ENCODE measurements at regions not wholly inside any gene's neighbourhood (a gene's known extent, or its start where the extent isn't known, plus 50 kb on each side); places are given as distances from the start of the nearest gene placed in this dataset.

- in situ Hi-C loops (cut with MboI; ENCODE audit: low sequenced_read_pairs) = no loop called here
- DNase-seq = no peak
- ATAC-seq (ENCODE audit: low read depth) = no peak
- BruUV-seq (replicated peaks) = no TSS peak
- H3K79me1 ChIP-seq (ENCODE audit: low read depth in 1 of 2, low read length in 2 of 2) = no peaks in the 10 kb centered on the region
- H2AK9ac ChIP-seq (replicated peaks; ENCODE audit: low read depth, low read length, poor library complexity) = no peak overlapping the region
- H3K56ac ChIP-seq (ENCODE audit: extremely low read depth, insufficient read depth, low read length) = no peak overlapping the region
- no peaks in the 10 kb centered on the region for H3K36me3 ChIP-seq (ENCODE audit: control insufficient read depth, insufficient read depth, low read length)
- no peaks in the 10 kb centered on the region for H4K20me1 ChIP-seq (ENCODE audit: insufficient read depth, low read length)
- intact Hi-C loops (cut with micrococcal nuclease) = no loop called here
- H2BK15ac ChIP-seq (ENCODE audit: low read depth, low read length) = no peak overlapping the region
- peaks cover 3% of the 10 kb centered on the region for H3K4me1 ChIP-seq (ENCODE audit: control insufficient read depth, insufficient read depth, low read length)
- no peak overlapping the region for H4K8ac ChIP-seq (ENCODE audit: low read depth in 2 of 2, low read length in 2 of 2)
- peaks cover 11% of the 10 kb centered on the region for H3K9me1 ChIP-seq (ENCODE audit: insufficient read depth, low read length)
- H3K18ac ChIP-seq (ENCODE audit: low read depth, low read length) = no peak overlapping the region
- no peak overlapping the region for H2BK120ac ChIP-seq (ENCODE audit: low read depth, low read length)
- no peak overlapping the region for H2BK5ac ChIP-seq (ENCODE audit: low read depth, low read length, poor library complexity, severe bottlenecking)
- H3K23ac ChIP-seq (ENCODE audit: low read depth, low read length) = no peak overlapping the region
- H2AK5ac ChIP-seq (ENCODE audit: low read depth, low read length) = no peak overlapping the region
- no peak overlapping the region for H2AFZ ChIP-seq (replicated peaks; ENCODE audit: low read length, poor library complexity)
- no peaks in the 10 kb centered on the region; the same call in 1 of the 2 replicates for H3K27me3 ChIP-seq (ENCODE audit: control insufficient read depth, insufficient read depth, low read length)
- no peak overlapping the region for H4K91ac ChIP-seq (ENCODE audit: insufficient read depth, low read depth, low read length)
- peaks cover 5% of the 10 kb centered on the region for H3K9me3 ChIP-seq (ENCODE audit: control insufficient read depth, insufficient read depth, low read length)
- POLR2A ChIA-PET (ENCODE audit: unreplicated experiment) = no interaction called here
- H3K4me3 ChIP-seq (ENCODE audit: insufficient read depth, low read depth, low read length) = no peak overlapping the region
- no peak overlapping the region for H2BK20ac ChIP-seq (ENCODE audit: low read depth, low read length)
- no peak overlapping the region for H3K9ac ChIP-seq (ENCODE audit: low read depth, low read length)
- CTCF ChIA-PET = no interaction called here
- H3K4ac ChIP-seq (ENCODE audit: low read depth, low read length) = no peak overlapping the region
- H3K27ac ChIP-seq (ENCODE audit: insufficient read depth, low read length) = no peak overlapping the region
- H3K14ac ChIP-seq (replicated peaks; ENCODE audit: low read depth, low read length) = no peak overlapping the region
- TF ChIP-seq RAD21 (IDR thresholded peaks at IDR 0.05; ENCODE audit: low read length) (no peak), FOS (IDR thresholded peaks at IDR 0.05; ENCODE audit: low read depth, low read length) (no peak), RCOR1 (IDR thresholded peaks at IDR 0.05; ENCODE audit: insufficient replicate concordance, low read length) (no peak), CTCF (conservative IDR thresholded peaks at IDR 0.05; ENCODE audit: low read depth, low read length) (no peak), BHLHE40 (IDR thresholded peaks at IDR 0.05; ENCODE audit: low read depth, low read length) (no peak), NFE2L2 (IDR thresholded peaks at IDR 0.05; ENCODE audit: low read depth, low read length) (no peak), RFX5 (IDR thresholded peaks at IDR 0.05; ENCODE audit: low read depth, low read length) (no peak), CHD1 (IDR thresholded peaks at IDR 0.05; ENCODE audit: low read depth, low read length) (no peak), MAFK (IDR thresholded peaks at IDR 0.05; ENCODE audit: low read depth, low read length) (no peak), CEBPB (IDR thresholded peaks at IDR 0.05; ENCODE audit: low read depth, low read length) (no peak), MXI1 (IDR thresholded peaks at IDR 0.05; ENCODE audit: borderline replicate concordance, low read depth, low read length) (no peak)
- H3K4me2 ChIP-seq (ENCODE audit: low read depth, low read length) = no peak overlapping the region
- no peak overlapping the region for H4K5ac ChIP-seq (ENCODE audit: low read depth, low read length)
- dilution Hi-C loops (cut with HindIII; ENCODE audit: low sequenced_read_pairs, unreplicated experiment) = no loop called here
- 93% methylated on average over 7 of the region's 9 CpGs; no CpG with 5 or more reads in 1 of the 2 experiments for WGBS, 2 experiments (ENCODE audit: extremely low coverage in 2 of 2, insufficient read length in 1 of 2)
Observed at GRCh38 chr16:66242672-66243071, 123.8 kb upstream of the CDH5 start.
